Endothelial cell of umbilical vein (primary cell): ENCODE measurements at regions not wholly inside any gene's neighbourhood (a gene's known extent, or its start where the extent isn't known, plus 50 kb on each side); places are given as distances from the start of the nearest gene placed in this dataset.

ENCODE experiments used
- MAX ChIP-seq: IDR thresholded peaks from 2 replicates; pipeline ENCODE4 v1.6.1; 2011; ENCODE audit not compliant: insufficient read depth, insufficient read length
- TF ChIP-seq, protein P1 (sequence below), 2 donors: IDR thresholded peaks; 1 replicate in 1 of 2; 2 replicates in 1 of 2; pipeline ENCODE4 v1.5.1; 2011; ENCODE audit warnings: low read length in 2 of 2, mild to moderate bottlenecking in 2 of 2, moderate library complexity in 2 of 2, control low read depth in 1 of 2, inconsistent platforms in 1 of 2, low read depth in 1 of 2; ENCODE audit not compliant: insufficient read depth in 1 of 2; ENCODE audit errors: extremely low read depth in 1 of 2

GRCh38 chr3:148435534-148435933 lies 262.2 kb upstream of the AGTR1 start:
- TF ChIP-seq MAX = no peak
- TF ChIP-seq, protein P1, sequence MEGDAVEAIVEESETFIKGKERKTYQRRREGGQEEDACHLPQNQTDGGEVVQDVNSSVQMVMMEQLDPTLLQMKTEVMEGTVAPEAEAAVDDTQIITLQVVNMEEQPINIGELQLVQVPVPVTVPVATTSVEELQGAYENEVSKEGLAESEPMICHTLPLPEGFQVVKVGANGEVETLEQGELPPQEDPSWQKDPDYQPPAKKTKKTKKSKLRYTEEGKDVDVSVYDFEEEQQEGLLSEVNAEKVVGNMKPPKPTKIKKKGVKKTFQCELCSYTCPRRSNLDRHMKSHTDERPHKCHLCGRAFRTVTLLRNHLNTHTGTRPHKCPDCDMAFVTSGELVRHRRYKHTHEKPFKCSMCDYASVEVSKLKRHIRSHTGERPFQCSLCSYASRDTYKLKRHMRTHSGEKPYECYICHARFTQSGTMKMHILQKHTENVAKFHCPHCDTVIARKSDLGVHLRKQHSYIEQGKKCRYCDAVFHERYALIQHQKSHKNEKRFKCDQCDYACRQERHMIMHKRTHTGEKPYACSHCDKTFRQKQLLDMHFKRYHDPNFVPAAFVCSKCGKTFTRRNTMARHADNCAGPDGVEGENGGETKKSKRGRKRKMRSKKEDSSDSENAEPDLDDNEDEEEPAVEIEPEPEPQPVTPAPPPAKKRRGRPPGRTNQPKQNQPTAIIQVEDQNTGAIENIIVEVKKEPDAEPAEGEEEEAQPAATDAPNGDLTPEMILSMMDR (IDR thresholded peaks at IDR 0.05; ENCODE audit: extremely low read depth in 1 of 2, insufficient read depth in 1 of 2, low read depth in 1 of 2, low read length in 2 of 2) = no peak
